ENCODE measurements at regions not wholly inside any gene's neighbourhood (a gene's known extent, or its start where the extent isn't known, plus 50 kb on each side); places are given as distances from the start of the nearest gene placed in this dataset.

GRCh38 chr2:5304640-5305039, 387.5 kb upstream of the SOX11 start:
- no peak for DNase-seq

DNA sequence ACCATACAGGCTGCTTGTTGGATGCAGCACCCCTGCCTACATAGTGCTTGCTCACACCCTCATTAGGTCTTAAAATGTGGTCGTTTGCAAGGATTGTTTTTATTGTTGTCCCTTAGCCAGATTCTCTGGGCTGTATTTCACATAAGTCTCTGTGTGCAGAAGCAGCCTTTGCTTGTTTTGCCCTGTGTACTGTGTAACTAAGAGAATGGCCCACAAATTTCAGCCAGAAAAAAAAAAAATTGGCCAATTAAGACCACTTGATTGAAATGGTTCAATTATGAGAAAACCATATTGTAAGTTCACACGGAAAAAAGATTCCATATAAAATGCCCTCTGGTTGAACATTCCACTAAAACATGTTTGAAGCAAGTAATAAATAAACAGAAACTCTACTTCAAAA, 377.1 kb upstream of the SOX11 start:
- DNase-seq, result no peak

DNA sequence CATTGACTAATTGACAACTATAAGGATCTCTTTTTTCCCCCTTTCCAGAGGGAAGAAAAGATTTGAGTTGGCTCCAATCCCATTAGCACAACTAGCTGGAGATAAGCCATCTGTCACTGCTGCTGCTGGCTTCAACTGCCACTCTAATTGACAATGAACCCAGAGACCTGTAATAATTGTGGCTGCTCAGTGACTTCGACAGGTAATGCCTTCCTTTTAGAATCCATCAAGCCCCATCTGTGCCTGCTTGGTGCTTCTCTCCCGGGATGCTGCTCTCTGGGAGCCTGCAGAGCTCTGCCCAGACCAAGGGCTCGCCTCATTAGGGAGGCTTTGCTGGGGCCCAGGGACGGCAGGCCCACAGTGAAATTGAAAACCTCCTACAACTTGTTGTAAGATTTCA, 376.7 kb upstream of the SOX11 start:
- DNase-seq, result no peak

DNA sequence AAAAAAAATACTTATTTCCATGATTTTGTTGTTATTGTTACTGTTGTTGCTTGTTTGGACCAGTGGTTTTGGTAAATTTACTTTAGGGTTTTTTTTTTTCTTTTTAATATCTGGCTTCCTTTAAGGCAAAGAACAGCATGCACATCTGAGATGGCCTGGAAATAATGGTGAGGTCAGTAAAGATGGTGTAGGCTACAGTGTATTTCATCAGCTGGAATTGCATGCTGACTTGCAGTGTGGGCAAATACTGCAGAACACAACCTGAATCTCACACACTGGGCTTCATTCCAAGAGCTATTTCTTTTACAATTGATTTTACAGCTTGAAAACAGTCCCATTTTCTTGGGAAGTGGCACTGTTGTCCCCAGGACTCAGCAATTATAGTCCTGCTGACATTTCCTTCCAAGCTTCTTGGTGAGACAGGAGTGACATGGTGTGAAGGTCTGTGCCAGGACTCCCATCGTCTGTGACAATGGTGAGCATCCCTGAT, 376.1 kb upstream of the SOX11 start:
- no peak for DNase-seq

GRCh38 chr2:5319493-5319892, 372.7 kb upstream of the SOX11 start:
- no peak for DNase-seq

DNA sequence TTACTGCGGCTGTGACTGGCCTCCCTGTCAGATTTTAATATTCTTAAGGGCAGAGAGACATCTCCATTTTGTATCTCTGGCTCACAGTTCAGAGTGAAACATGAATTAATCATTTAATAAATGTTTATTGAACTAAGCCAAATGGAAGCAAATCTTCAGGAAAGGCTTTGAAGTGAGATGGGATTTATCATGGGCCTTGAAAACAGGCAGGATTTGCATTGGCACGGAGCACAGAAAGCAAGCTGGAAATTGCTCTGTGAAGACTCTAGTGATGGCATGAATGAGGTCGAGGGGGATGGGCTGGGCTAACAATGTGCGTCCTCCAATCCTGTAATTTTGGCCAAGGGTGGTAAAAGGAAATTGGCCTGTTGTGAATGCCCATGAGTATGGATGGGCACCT, 369.8 kb upstream of the SOX11 start:
- no peak for DNase-seq

GRCh38 chr2:5325523-5325922, 366.7 kb upstream of the SOX11 start:
- no peak for DNase-seq

GRCh38 chr2:5328826-5329225, 363.4 kb upstream of the SOX11 start:
- no peak for DNase-seq

DNA sequence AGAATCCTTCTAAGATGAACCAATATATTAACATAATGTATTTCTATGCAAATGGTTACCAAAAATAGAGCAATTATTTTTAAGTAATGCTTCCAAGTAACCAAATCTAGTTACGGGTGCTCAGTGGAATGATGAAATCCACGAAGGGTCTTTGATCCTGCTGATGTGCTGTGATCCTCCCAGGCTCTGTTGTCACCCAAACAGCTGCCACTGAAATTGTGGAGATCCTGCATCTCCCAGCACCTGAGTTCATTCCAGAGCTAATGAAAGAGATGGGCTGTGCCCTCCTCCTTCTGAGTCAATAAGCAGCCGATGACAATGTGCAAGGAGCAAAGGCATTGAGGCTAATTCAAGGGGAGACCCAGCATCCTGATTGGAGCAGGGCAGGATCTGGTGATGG, 362.4 kb upstream of the SOX11 start:
- no peak for DNase-seq

- DNase-seq, result no peak
Observed at GRCh38 chr2:5330961-5331360, 361.2 kb upstream of the SOX11 start.

DNA sequence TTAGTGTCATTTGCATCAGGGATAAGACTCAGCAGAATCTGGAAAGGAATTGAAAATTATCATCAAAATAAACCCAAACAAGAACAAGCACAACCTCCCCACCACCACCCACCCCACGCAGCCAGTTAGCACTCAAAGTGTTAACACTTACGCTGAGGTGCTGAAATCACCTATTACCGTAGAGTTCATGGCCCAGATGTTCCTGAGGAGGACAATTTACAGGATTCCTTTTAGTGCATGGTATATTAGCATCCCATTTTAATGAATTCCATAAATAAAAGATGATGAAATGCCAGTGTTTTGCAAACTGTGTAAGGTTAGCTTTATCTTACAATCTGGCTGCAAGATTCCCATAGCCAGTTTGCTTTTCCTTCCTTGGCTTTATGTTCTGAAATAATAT, 359.3 kb upstream of the SOX11 start:
- no peak for DNase-seq

DNA sequence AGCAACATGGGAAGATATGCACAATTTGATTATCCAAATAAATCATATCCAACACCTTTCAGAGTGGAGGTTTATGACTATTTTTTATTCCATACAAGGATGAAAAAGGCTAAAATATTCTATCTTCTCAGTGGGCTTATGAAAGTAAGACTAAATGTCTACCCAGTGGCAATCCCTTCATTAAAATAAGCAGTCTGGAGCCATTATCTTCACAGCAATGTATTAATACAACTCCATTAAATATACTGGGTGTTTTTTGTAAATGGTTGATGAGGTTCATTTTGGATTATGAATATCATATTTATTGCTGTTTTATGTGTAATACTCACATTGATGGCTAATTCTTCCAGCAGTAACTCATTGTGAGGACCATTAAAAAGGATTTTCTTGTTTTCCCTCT, 352.7 kb upstream of the SOX11 start:
- DNase-seq, result no peak

DNA sequence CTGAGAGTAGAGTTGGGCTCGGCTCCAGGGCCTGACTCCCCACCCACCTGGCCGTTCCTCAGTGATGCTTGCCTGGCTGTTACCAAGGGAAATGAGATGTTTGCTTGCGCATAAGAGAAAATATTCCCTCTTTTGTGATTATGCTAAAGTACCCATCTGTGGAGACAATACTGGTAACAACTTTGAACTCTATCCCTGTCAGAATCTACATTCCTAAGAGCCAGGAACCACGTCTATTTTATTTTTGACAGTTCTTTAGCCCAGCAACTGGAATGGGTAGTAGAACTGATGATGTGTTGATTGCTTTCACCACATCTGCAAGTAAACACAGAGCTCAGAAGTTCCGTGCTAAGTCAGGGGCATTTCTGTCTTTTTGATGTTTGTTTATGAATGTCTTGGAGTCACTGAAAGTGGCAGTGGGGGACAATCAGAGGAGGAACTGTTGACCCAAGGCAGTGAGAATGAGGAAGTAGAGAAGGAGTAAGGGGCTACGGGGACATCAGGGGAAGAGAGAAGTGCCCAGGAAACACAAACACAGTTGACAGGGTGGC, 348.3 kb upstream of the SOX11 start:
- no peak for DNase-seq

DNA sequence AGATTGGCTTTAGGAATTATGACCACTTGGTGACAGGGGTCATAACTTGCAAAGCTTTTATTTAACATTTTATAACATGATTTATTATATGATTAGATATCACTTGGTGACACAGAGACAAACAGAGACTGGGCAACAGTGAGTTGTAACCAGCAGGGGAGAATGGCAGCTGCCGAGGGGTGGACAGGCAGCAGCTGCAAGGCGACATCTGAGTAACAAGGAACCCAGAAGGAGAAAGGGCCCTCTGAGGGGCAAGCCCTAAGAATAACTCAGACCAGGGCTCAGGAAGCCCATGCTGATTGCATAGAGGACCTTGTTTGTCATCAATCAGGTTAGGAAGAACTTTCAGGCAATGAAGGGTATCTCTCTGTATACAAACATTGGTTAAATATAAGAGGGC, 339.9 kb upstream of the SOX11 start:
- DNase-seq, result no peak

DNA sequence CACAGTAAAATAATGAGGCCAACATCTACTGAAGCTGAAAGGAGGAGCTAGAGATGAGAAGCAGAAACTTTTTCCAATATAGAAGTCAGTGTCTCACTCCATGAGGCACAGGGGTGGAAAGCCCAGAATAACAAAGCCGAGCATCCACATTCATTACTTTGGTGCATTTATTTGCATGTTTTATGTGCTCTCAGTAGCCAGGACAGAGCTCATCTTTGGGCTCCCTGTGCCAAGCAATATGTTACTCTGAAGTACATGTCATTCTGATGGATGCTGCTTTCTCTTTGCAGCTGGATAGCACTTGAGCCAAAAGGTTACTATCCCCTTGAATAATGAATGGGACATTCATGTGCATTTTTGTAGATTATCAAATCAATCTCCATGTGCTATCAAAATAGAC, 338.6 kb upstream of the SOX11 start:
- no peak for DNase-seq

GRCh38 chr2:5359397-5359796, 332.8 kb upstream of the SOX11 start:
- no peak for DNase-seq

- no peak for DNase-seq
Observed at GRCh38 chr2:5360081-5360480, 332.1 kb upstream of the SOX11 start.

GRCh38 chr2:5364361-5364760, 327.8 kb upstream of the SOX11 start:
- no peak for DNase-seq

DNA sequence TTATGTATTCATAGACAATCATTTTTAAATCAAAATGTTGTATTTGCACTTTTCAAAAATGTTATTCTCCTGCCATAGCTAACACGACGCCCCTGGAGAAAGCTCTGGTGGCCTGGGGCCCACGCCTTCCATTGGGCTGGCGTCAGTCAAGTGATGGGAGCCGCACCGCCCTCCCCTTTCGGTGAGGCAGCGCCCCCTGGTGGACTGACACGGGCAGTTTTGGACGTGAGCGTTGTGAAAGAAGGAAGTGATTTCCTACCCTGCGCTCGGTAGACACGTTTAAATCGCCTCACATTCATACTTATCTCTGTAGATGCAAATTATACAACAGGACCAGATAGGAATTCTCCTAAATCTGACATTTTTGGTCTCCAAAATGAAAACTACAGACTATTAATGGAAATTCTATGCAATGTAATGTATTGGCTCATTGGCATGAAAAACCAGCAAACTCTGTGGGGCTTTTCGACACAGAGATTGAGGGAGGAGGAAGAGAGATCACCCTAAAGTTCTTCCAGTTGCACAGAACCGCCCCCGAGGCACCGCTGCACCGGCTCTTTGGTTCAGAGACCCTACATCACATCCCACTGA, 326.2 kb upstream of the SOX11 start:
- peak; percentile 63 for DNase-seq

- no peak for DNase-seq
Observed at GRCh38 chr2:5367321-5367720, 324.9 kb upstream of the SOX11 start.

DNA sequence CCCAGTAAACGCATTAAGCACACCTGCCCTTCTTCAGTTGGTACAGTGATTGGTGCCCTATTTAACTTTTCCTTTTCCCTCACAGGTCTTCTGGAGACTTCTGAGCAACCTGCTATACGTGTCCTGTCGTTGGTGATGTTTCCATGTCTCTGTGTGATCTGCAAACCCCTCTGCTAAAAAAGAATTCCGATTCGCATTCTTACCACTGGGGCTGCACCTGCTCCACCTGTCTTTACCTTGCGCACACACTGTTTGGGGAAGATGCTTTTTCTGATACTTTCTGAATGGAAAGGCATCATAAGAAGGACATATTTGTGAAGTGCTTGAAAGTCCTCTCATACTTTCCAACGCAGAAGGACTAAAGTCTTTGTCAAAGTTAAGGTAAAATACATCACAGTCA, 323.9 kb upstream of the SOX11 start:
- no peak for DNase-seq

DNA sequence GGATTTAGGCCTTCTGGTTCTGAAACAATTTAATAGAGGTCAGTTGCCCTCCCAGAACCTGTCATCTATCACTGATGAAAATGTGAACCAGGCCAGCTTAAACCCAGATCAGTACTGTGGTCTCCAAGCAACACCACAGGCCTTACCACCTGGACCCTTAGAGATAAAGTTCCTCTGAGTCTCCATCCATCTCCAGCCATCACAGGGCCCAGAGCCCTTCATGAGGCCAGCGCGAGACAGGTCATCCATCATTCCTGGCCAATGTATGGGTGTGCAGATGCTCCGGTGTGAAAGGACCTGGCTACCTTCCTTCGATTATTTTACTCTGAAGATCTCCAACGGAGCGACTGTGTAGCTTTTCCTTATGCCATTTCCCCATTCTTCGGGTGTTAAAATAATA, 322.7 kb upstream of the SOX11 start:
- DNase-seq, result no peak

DNA sequence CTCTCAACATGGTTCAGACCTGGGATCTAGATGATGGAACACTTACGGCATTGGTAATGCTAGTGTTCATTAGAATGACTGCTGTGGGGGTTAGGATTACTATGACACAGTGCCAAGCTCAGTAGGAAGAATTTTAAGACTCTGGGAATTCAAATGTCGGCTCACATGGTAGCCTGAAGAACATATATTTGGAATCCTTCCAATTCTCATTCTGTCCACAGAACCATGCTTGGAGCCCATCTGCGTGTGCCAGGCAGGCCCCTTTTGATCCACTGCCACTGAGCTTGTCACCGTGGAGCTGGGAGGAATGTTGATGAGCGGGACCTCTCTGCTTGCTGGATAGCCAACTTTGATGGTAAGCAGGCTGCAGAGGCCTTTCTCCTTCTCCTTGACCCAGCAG, 322.0 kb upstream of the SOX11 start:
- DNase-seq, result no peak

DNA sequence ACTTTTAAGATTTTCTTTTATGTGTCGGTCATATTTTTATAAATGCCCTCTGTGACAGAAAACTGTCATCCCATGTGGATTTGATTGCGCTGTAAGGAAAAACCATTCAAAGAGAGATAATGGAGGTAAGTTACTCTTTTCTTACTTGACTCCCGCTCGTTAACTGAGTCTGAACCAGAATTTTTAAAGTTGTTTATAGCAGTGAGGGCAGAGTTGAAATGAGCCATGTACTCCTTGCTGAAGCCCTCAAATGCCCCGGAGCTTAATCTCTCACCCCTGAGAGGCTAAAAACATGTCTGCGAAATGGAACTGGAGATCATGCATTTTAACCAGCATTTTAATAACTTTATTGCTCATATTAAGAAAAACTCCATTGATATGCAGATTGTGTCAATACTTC, 320.0 kb upstream of the SOX11 start:
- no peak for DNase-seq

DNA sequence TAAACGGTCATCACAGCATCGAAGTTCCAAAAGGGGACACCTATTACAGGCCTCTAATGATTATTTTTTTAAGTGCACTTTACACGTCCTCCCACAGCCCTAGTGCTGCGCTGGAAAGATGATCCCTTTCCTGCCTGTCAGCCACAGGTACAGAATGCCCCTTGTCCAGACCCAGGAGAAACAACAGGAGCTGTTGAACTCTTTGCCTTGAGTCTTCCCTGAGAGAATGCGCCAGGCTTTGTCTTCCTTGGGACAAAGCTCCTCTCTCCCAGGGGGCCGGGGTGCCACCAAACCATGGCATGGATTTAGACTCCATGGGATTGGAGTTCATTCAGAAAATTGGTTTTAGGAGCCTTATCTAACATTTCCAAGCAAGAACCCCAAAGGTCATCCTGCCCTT, 319.0 kb upstream of the SOX11 start:
- DNase-seq, result no peak

GRCh38 chr2:5374762-5375161, 317.4 kb upstream of the SOX11 start:
- DNase-seq, result no peak

Data from activated CD8-positive, alpha-beta memory T cell treated with anti-CD3 and anti-CD28 coated beads for 24 hours (primary cell).